Activated T-cell treated with anti-CD3 and anti-CD28 coated beads, Interleukin-2, amount 50 U/mL, for 48 hours (primary cell): ENCODE measurements at regions not wholly inside any gene's neighbourhood (a gene's known extent, or its start where the extent isn't known, plus 50 kb on each side); places are given as distances from the start of the nearest gene placed in this dataset.

Source experiments
- DNase-seq, 2 experiments: peaks; one replicate each; pipeline ENCODE4 v3.0.0-alpha.2; 2020

DNA sequence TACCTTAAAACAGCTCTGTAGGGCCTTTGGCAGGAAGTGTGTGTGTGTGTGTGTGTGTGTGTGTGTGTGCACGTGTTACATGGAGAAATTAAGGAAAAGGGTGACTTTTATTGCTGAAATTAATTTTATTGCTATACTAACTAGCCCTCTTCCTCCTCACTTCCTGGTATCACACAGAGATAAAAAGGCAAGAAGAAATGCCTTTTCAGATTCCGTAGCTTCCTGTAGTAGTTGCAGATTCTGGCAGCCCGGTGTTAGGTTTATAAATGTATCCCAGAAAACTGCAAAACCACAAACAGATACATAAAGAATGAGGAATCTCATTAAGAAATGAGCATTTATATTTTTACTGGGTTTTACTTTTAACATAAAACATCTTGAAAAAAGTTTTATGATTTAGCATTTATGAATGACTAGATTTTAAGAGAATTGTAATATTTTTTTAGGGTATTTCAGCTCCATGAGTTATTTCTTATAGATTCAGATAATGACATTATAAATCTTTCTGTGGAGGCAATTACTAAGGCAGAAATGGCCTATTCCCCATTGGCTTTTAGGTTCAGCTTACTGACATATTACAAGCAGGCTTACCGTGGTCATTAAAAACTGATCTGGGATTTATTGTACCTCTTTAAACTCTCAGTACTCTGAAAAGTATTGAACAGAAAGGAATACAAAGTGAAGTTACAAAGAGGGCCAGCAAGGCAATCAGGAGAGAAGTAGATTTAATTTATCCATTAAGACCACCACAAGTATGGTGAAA, 249.1 kb upstream of the TSHZ2 start:
- DNase-seq, result no peak

DNA sequence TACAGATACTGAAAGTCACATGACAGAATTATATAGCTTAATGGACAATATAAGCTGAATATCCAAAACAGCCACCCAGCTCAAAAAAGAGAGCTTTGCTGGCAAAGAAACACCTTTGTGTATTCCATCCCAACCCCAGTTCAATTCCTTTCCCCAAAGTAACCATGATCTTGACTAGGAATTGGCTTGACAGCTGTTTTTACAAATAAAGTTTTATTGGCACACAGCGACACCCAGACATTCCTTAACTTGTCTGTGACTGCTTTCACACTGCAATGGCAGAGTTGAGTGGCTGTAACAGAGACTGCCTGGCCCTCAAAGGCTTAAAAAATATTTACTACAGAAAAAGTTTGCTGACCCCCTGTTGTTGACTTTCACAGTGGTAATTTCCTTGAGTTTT, 264.0 kb upstream of the TSHZ2 start:
- no peak for DNase-seq

DNA sequence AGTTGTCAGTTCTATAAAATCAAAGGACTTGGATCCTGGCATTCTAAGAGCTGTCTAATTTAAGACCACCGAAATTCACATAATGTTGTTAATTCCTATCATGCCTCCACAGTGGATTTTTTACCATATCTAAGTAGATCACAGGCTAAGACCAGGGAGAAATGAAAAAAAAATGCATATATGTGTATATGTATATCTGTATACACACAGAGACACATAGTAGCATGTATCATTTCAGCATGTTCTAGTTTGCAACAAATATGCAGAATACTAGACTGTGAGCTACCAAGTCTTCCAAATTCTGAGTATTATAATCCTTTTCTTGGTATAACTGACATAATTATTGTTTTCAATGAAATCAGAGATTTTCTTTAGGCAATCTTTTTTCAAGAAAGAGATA, 267.6 kb upstream of the TSHZ2 start:
- DNase-seq, result no peak

DNA sequence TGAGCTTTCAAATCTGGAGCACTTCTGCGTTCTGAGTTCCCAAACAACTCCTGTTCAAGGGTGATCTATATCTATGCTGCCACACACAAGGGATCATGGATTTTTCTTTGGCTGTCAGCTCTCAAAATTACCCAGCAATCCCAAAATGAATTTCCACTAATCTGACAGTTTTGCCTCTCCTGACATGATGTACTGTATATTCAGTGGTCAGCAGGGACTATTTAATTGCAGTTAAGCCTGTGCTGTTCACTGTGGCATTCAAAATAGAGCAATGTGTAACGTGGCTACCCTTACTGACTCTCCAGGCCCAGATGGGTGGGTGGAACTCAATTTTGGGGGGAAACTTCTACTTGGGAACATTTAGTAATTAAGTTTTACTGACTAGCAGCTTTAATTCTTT, 283.8 kb upstream of the TSHZ2 start:
- no peak for DNase-seq

DNA sequence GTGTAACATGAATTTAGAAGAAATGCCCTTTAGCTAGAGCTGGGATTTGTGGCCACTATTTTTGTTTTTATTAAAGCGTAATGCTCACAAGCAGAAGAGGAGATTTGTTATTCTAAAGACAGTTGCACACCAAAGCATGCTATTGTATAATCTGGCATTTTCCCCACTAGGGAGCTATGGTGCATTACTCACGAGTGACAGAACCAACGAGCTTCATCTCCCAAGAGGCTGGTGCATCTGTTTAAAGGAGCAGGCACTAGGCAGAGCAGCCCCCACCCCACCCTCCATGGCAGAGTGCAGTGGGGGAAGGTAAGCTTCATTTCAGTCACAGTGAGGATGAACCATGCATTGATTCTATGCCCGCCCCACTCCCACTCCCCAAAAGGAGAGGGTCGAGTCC, 287.3 kb upstream of the TSHZ2 start:
- DNase-seq, result no peak

DNA sequence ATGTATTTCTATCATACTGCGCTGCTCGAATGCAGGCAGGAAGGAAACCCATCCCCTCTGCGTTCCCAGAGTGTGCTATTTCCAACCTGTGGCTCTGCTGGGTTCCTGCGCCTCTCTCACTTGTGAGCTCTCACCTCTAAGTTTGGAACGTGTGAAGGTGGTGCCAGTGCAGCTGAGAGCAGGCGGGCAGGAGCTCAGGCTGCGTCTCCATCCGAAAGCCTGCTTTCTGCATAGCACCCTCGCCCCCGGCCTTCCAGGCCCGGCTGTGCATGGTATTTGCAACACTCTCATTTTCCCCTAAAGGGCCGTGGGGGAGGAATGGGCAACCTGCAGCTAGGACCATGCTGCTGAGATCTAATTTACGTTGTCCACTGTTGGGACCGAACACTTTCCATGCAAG, 288.0 kb upstream of the TSHZ2 start:
- DNase-seq, result no peak

DNA sequence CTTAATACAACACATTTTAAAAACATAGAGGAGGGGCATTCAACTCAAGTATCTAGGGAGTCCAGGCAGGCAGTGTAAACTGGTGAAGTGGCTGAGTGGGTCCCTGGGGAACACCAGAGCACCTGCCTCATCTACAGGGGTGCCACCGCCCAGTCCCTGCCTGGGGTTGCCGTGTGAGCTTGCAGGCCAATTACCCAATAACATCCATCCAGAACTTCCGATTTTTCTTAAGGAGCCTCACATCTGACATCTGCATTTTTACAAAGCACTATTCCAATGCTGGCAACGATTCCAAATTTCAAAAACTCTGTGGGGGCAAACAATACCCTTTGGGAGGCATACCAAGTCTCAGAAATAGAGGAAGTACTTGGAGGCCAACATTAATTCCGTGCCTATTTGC, 288.4 kb upstream of the TSHZ2 start:
- no peak for DNase-seq

DNA sequence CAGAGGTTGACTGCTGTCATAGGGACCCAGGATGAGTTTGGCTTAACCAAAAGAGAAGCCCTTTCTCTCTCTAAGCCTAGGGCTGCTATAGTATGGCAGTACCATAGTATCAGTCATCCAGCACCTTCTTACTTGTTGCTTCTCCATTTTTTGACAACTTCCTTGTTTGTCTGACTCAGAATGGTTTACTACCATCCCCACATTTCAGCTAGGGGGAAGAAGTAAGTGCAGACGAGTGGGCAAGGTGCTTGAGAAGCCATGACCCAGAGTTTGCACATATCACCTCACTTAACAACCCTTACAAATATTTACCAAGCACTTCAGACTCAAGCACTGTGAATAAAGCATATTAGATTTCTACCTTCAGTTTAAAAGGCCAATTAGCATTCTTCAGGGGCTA, 289.9 kb upstream of the TSHZ2 start:
- no peak for DNase-seq

DNA sequence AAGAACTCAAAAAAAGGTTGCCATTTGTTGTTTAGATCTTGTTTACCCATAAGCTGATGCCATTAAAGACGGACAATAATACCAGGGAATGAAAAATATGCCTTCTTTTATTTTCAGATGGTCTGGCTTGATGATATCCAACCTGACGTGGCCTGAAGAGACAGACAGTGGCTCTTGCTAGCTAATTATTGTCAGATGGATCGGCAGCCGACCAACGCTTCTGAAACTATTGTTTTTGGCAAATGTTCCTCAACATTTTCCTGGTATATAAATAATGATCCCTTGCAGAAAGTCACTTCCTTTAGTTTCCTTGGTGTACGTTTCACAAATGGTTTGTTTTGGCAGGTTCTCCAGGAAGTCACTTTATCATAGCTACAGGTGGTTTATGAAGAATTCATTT, 290.9 kb upstream of the TSHZ2 start:
- DNase-seq, result no peak

DNA sequence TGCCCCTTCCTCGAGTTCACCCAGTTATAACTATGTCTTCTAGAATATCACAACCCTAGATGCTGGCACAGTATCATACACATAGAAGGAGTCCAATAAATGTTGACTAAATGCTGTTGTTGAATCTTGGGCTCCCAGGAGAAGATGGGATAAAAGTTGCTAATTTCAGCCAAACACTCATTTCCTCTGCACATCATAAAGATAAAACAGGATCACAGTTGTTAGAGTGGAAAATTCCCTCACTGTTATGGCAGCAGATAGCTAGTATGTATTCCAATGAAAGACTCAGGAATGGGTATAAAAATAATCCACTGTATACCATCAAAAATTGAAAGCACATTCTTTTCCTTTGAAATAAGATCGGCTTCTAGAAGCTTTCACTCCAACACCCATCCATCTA, 294.9 kb upstream of the TSHZ2 start:
- DNase-seq, result no peak

DNA sequence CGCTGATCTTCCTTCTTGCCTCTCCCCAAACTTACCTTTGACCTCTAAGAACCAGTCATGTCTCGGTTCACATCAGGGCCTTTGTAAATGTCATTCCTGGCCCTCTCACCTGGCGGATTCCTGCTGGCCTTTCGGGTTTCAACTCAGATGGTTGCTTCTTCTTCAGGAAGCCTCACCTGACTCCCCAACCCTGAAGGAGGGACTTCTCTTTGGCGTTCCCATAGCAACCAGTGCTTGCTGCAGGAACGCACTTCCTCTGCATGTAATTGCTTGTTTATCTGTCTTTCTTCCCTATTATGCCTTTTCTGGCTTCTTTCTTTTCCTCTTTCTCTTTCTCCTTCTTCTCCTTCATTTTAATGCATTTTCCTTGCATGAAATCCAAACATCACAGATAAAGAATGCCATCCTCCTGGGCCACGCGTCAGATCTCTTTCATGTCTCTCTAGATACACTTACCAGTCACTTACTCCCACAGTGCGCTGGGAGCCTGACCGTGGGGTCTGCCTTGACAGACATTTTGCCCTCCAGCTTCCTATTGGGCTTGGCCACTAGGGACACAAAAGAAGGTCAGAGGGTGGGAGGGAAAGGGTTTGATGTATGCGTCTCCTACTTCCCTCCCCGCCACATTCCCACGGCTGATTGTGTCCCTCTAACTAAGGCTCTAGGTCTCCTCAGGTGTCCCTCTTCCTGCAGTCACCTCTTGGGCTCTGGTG, 295.7 kb upstream of the TSHZ2 start:
- no peak for DNase-seq

DNA sequence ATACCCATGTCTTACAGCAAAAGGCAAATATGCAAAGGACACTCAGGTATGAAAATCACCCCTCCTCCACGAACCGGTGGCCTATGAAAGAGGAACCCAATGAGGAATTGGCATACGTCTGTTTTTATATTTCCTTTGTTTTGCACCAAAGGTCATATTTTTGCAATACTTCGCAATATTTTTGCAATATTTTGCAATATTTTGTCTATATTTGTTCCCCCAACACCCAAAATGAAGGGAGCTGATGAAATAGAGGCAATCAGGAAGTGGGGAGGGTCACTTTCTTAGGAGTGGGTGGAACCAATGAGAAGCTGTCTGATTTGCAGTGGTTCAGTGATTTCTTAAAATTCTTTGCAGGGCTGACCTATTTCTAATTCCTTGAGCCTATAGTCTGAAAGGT, 296.8 kb upstream of the TSHZ2 start:
- no peak for DNase-seq

DNA sequence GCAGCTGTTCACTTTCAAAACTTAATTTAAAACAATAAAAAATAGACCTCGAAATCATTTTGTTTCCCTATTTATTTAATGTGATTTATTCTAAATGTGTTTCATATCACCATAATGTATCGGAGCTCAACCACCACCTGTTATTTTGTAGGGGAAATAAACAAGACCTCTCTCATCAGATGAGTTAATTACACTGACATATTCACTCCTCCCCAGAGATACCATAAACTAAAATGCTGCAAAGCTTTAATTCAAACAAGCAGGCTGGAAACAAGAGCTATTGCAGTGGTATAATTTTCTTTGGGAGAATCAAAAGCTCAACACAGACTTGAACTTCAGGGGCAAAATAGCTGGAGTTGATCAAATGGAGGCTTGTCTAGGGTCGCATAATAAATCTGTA, 303.5 kb upstream of the TSHZ2 start:
- no peak for DNase-seq

DNA sequence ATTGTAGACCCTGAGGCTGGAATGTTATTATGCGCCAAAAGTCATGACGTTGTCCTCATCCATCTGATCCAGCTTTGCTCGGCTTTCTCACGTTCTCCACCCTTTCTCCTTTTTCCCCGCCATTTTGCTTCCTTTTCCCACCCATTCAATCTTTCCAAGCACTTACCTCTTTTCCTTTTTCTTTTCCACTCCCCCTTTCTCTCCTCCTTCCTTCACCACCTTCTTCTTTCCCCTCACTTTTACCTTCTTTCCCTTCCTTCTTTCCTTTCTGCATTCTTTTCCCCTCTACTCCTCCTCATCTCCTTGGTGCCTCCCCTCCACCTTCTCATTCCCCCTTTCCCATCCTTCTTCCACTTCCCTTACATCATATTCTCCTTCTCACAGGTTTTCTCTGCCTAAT, 304.8 kb upstream of the TSHZ2 start:
- no peak for DNase-seq

DNA sequence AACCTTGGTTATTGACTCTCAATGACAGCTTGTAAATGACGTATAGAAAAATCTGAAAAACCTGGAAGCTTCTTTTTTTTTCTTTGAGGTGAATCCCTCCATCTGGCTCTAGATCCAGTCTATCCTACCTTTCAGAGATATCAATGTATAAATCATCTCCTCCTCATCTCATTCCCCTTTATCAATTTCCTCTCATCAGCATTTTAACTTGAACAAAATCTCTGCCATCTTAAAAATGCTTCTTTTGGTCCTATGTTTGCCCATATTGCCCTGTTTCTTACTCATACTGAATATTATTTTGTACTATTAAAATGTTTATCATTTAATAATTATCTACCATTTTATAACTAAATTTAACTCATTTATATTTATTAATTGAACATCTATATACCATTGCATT, 306.7 kb upstream of the TSHZ2 start:
- DNase-seq, result no peak

DNA sequence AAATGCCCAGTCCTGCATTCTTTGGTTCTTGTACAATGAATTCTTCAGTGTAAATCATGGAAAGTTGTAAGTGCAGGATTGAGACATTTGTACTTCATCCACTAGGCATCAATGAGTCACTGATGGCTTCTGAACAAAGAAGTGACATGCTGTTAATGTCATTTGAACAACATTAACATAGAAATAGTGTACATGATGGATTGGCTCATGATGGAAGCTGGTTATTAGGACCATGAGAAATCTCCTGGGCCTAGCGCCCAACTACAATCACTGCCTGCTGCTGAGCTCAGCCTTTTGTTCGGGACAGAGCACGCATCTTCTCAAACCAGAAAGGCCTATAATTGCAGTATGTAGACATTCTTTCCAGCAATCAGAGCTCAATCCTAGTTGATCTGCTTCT, 316.8 kb upstream of the TSHZ2 start:
- no peak for DNase-seq

DNA sequence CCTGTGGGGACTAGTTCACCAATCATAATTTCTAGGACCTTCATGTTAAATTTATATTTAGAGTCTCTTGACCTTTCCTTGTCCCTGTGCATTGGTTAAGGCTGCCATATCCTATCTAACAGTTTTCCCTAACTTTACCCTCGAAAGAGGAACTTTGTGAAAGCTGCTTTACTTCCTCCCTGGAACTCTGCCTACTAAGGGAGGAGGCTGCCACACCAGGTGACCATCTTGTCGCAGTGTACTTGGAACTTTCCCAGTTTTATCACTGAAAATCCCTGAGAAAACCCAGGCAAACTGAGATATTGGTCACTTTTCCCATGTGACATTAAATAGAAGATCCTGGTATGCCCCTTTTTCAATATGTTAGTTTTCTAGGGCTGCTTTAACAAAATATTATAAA, 317.6 kb upstream of the TSHZ2 start:
- no peak for DNase-seq

DNA sequence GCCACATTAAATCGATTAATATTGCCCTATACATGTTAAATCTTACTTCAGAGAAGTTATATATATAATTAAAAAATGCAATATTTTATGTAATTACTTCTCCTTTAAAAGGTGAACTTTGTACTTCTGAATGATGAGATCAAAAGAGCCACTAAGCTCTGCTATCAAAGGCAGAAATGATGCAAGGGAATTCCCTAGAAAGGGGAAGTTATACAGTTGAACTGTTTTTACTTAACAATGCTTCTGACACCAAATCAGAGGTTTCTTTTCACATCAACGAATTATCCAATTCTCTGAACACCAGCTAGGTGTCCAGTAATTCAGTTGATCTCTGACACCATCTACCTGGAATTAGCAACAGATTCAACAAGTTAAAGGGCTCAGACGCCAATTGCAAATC, 319.9 kb upstream of the TSHZ2 start:
- DNase-seq, result no peak

DNA sequence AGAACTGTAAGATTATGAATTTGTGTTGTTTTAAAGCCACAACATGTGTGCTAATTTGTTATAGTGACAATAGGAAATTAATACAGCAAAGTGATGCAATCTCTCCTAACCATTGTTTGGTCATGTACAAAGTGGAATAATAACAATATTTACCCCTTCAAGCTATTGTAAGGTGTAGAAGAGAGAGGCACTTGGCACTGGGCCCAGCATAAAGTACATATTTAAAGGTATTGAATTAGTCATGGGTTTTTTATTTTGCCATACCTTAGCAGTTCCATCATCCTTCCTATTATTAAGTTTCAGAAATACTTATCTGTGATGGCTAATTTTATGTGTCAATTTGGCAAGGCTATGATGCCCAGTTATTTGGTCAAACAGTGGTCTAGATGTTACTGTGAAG, 322.4 kb upstream of the TSHZ2 start:
- no peak for DNase-seq

DNA sequence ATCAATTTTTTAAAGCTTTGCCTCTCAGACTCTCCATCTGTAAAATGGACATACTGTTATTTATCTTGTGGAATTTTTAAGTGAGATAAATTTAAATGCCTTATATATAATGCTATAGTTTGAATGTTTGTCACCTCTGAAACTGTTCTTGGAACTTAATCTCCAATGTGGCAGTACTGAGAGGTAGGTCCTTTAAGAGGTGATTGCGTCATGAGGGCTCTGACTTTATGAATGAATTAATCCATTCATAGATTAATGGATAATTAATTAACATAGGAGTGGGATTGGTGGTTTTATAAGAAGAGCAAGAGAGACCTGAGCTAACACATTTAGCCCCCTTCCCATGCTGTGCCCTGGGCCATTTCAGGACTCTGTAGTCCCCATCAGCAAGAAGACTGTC, 326.3 kb upstream of the TSHZ2 start:
- DNase-seq, result no peak

DNA sequence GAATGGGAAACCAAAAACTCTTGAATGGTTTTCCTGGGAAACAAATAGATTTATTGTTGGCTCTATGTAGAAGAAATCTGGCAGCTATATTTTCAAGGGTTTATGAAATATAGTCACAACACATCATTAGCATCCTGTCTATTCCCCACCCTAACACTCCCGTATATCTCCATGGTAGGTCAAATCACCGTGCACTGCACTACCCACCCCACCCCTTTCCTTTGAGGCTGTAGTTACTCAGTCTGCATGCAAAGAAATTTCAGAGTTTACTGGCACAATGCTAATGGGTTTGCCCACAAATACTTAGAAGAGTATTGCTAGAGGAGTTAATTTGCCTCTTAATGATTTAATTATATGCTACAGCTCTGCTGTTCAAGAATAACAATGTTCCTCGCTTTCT, 329.1 kb upstream of the TSHZ2 start:
- DNase-seq, result no peak

DNA sequence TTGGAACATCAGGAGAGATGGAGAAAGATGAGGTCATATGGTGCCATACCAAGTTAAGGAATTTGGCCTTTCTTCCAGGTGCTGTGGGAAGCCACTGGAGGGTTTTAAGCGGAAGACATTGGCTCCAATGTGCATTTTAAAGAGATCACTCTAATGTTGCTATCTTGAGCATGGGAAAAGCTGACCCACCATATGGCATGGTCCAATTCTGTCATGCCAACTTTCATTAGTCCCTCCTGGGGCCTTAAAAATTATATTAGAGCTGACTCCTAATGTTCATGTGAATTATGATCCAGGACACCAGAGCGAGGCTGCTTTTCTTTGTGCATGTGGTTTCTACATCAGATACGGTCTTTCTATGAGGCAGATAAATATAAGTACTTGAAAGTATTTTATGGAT, 335.0 kb upstream of the TSHZ2 start:
- no peak for DNase-seq

DNA sequence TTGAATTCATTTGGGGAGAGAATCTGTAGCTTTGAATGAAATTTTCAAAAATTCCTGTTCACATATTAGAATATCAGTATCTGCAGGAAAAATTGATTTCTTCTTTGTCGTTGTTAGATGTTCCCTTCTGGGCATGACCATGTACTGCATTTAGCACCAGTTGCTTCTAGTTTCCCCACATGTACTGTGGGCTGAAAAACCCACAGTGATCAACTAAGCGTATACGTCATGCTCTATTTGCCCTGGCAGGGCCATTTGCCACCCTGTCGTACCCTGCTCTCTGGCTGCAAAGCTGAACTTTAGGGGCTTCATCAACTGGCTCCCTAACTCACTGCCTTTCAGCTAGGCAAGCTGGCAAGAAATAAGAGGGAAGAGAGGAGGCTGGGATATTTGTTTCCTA, 340.7 kb upstream of the TSHZ2 start:
- DNase-seq, result no peak

DNA sequence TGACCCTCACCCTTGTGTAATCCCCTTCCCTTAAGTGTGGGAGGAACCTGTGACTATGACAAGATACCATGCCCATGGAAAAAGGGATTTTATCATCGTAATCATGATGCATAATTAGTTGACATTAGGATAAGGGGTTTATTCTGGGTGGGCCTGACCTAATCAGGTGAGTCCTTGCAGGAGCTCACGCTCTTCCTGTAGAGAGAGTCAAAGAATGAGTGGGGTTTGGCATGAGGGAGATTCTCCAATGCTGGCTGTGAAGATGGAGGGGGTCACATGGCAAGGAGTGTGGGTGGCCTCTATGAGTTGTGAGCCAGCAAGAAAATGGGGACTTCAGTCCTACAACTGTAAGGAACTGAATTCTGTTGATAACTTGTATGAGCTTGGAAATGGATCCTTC, 342.0 kb upstream of the TSHZ2 start:
- DNase-seq, result no peak

DNA sequence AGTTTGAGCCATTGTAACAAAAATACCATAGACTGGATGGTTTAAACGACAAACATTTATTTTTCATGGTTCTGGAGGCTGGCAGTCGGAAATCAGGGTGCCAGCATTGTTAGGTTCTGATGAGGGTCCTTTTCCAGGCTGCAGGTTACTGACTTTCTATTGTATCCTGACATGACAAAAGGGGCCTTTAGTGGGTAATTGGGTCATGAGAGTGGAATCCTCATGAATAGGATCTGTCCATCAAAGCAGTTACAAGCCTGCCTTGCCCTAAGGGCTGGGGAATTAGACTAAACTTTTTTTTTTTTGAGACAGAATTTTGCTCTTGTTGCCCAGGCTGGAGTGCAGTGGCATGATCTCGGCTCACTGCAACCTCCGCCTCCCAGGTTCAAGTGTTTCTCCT, 347.9 kb upstream of the TSHZ2 start:
- DNase-seq, result no peak
